ENCODE measurements at regions not wholly inside any gene's neighbourhood (a gene's known extent, or its start where the extent isn't known, plus 50 kb on each side); places are given as distances from the start of the nearest gene placed in this dataset.

GRCh38 chr2:234245945-234246344 is 195.4 kb downstream of the SPP2 start:
- H3F3A ChIP-seq (ENCODE audit: insufficient read depth, low read length), result no peaks in the 10 kb centered on the region
- H3K4me2 ChIP-seq (ENCODE audit: low read length), result no peak overlapping the region
- TF ChIP-seq CTCF (IDR thresholded peaks at IDR 0.05; ENCODE audit: low read length) (no peak), EZH2 (IDR thresholded peaks at IDR 0.05; ENCODE audit: borderline replicate concordance, low read length) (no peak)
- no peaks in the 10 kb centered on the region for H3K9me2 ChIP-seq (ENCODE audit: low read depth, low read length)
- no peaks in the 10 kb centered on the region for H3K9me3 ChIP-seq (ENCODE audit: low read length)
- no peaks in the 10 kb centered on the region for H3K79me2 ChIP-seq (ENCODE audit: insufficient read depth, low read length)
- no peak overlapping the region for H3K27ac ChIP-seq (ENCODE audit: low read depth, low read length, poor library complexity, severe bottlenecking)
- no peaks in the 10 kb centered on the region; the same call in 1 of the 2 replicates for H3K27me3 ChIP-seq (ENCODE audit: insufficient read depth, low read length)
- H3K4me1 ChIP-seq (ENCODE audit: insufficient read depth, low read length, severe bottlenecking), result no peaks in the 10 kb centered on the region
- no peaks in the 10 kb centered on the region for H4K20me1 ChIP-seq (ENCODE audit: insufficient read depth, low read length)
- no peak overlapping the region for H3K9ac ChIP-seq (ENCODE audit: low read length)
- no peak overlapping the region for H3K4me3 ChIP-seq (ENCODE audit: low read depth, low read length, poor library complexity, severe bottlenecking)
- no peak overlapping the region for H2AFZ ChIP-seq (ENCODE audit: low read length)
- H3K36me3 ChIP-seq (ENCODE audit: insufficient read depth, low read length), result no peaks in the 10 kb centered on the region

GRCh38 chr2:234243871-234244565 is 193.5 kb downstream of the SPP2 start:
- no peak for TF ChIP-seq EZH2 (IDR thresholded peaks at IDR 0.05; ENCODE audit: borderline replicate concordance, low read length)
- TF ChIP-seq CTCF (IDR thresholded peaks at IDR 0.05; ENCODE audit: low read length), result no peak
- Histone ChIP-seq H2AFZ (ENCODE audit: low read length) (no peak overlapping the region), H3K9me2 (ENCODE audit: low read depth, low read length) (no peaks in the 10 kb centered on the region), H3F3A (ENCODE audit: insufficient read depth, low read length) (no peaks in the 10 kb centered on the region), H3K9ac (ENCODE audit: low read length) (no peak overlapping the region), H3K4me2 (ENCODE audit: low read length) (no peak overlapping the region), H3K9me3 (ENCODE audit: low read length) (no peaks in the 10 kb centered on the region), H3K27me3 (ENCODE audit: insufficient read depth, low read length) (no peaks in the 10 kb centered on the region; the same call in 1 of the 2 replicates), H3K79me2 (ENCODE audit: insufficient read depth, low read length) (no peaks in the 10 kb centered on the region), H3K4me3 (ENCODE audit: low read depth, low read length, poor library complexity, severe bottlenecking) (no peak overlapping the region), H4K20me1 (ENCODE audit: insufficient read depth, low read length) (no peaks in the 10 kb centered on the region), H3K27ac (ENCODE audit: low read depth, low read length, poor library complexity, severe bottlenecking) (no peak overlapping the region), H3K4me1 (ENCODE audit: insufficient read depth, low read length, severe bottlenecking) (no peaks in the 10 kb centered on the region), H3K36me3 (ENCODE audit: insufficient read depth, low read length) (no peaks in the 10 kb centered on the region)

GRCh38 chr2:234242459-234242836 is 191.9 kb downstream of the SPP2 start:
- Histone ChIP-seq H2AFZ (ENCODE audit: low read length) (no peak overlapping the region), H3K36me3 (ENCODE audit: insufficient read depth, low read length) (no peaks in the 10 kb centered on the region), H3K4me2 (ENCODE audit: low read length) (no peak overlapping the region), H3K79me2 (ENCODE audit: insufficient read depth, low read length) (no peaks in the 10 kb centered on the region), H3F3A (ENCODE audit: insufficient read depth, low read length) (no peaks in the 10 kb centered on the region), H3K27me3 (ENCODE audit: insufficient read depth, low read length) (no peaks in the 10 kb centered on the region), H3K9ac (ENCODE audit: low read length) (no peak overlapping the region), H4K20me1 (ENCODE audit: insufficient read depth, low read length) (no peaks in the 10 kb centered on the region), H3K27ac (ENCODE audit: low read depth, low read length, poor library complexity, severe bottlenecking) (no peak overlapping the region), H3K9me3 (ENCODE audit: low read length) (no peaks in the 10 kb centered on the region), H3K4me3 (ENCODE audit: low read depth, low read length, poor library complexity, severe bottlenecking) (no peak overlapping the region), H3K4me1 (ENCODE audit: insufficient read depth, low read length, severe bottlenecking) (no peaks in the 10 kb centered on the region), H3K9me2 (ENCODE audit: low read depth, low read length) (no peaks in the 10 kb centered on the region)
- TF ChIP-seq CTCF (IDR thresholded peaks at IDR 0.05; ENCODE audit: low read length) (no peak), EZH2 (IDR thresholded peaks at IDR 0.05; ENCODE audit: borderline replicate concordance, low read length) (no peak)
